GM12878 (cell line): ENCODE measurements at regions not wholly inside any gene's neighbourhood (a gene's known extent, or its start where the extent isn't known, plus 50 kb on each side); places are given as distances from the start of the nearest gene placed in this dataset.

Experiments
- ATAC-seq: fragments of 200-7000 bp; cut with Tn5 transposase; 3 replicates; pipeline ENCODE4 v1.9.1; 2020; ENCODE audit warnings: mild to moderate bottlenecking, moderate library complexity
- BruUV-seq: library from RNA; stranded (reverse); fragments of 400-500 nt; replicated peaks from 2 replicates; lab custom pipeline; 2021; lab: Mats Ljungman, UMichigan
- CTCF ChIA-PET: fragments of 300-600 bp; sonication (Branson Sonifier 250); formaldehyde crosslinking; extraction: SDS; loops from one replicate; lab custom pipeline; 2021; ENCODE audit warnings: inconsistent platforms; lab: Yijun Ruan, JAX
- POLR2A ChIA-PET: fragments of 350-600 bp; formaldehyde crosslinking; extraction: SDS; loops from one replicate; lab custom pipeline; 2021; ENCODE audit warnings: inconsistent platforms; lab: Charles Lee
- RAD21 ChIA-PET: fragments of 300-600 bp; sonication (Branson Sonifier 250); formaldehyde crosslinking; loops from one replicate; lab custom pipeline; 2023; ENCODE audit warnings: antibody characterized with exemption; ENCODE audit not compliant: unreplicated experiment; lab: Charles Lee
- SMC1A ChIA-PET: fragments of 300-600 bp; sonication (Branson Sonifier 250); formaldehyde crosslinking; loops from one replicate; lab custom pipeline; 2023; ENCODE audit not compliant: unreplicated experiment, uncharacterized antibody; lab: Charles Lee
- DNase-seq: peaks from one replicate; pipeline ENCODE4 v3.0.0-alpha.2; 2011; ENCODE audit warnings: low read depth, low spot score
- FAIRE-seq: peaks from 3 replicates; lab custom pipeline; 2011; peaks lifted over from hg19 to GRCh38; lab: Jason Lieb, UNC
- H2AFZ ChIP-seq: 2 replicates; pipeline ENCODE4 v1.6.0; 2011; ENCODE audit warnings: low read depth, low read length, control low read depth; ENCODE audit not compliant: control insufficient read depth
- H3K27ac ChIP-seq: 2 replicates; pipeline ENCODE4 v1.5.1; 2011; ENCODE audit warnings: control low read depth; ENCODE audit not compliant: control insufficient read depth, insufficient read depth
- H3K27me3 ChIP-seq, 2 experiments: replicated peaks in 1 of 2; 2 replicates each; pipeline versions ENCODE4 v1.6.0 to v1.6.1; 2011; ENCODE audit warnings: low read length in 1 of 2; ENCODE audit not compliant: control insufficient read depth in 2 of 2, insufficient read depth in 2 of 2
- H3K36me3 ChIP-seq, 2 experiments: 2 replicates each; pipeline ENCODE4 v1.5.1; 2011; ENCODE audit warnings: low read length in 1 of 2; ENCODE audit not compliant: control insufficient read depth in 2 of 2, insufficient read depth in 2 of 2
- H3K4me1 ChIP-seq: 2 replicates; pipeline ENCODE4 v1.6.1; 2011; ENCODE audit warnings: mild to moderate bottlenecking, low read length, moderate library complexity, mixed read lengths; ENCODE audit not compliant: control insufficient read depth, insufficient read depth
- H3K4me2 ChIP-seq: 2 replicates; pipeline ENCODE4 v1.6.0; 2011; ENCODE audit warnings: control low read depth; ENCODE audit not compliant: control insufficient read depth, insufficient read depth
- H3K4me3 ChIP-seq: fragments of 200-600 bp; sonication (generic); 2 replicates; pipeline ENCODE4 v1.5.1; 2016
- H3K79me2 ChIP-seq: 2 replicates; pipeline ENCODE4 v1.6.0; 2011; ENCODE audit warnings: low read length; ENCODE audit not compliant: control insufficient read depth, insufficient read depth
- H3K9ac ChIP-seq: 2 replicates; pipeline ENCODE4 v1.8.0; 2011; ENCODE audit warnings: low read length, control low read depth, mixed read lengths; ENCODE audit not compliant: control insufficient read depth, insufficient read depth
- H3K9me3 ChIP-seq: replicated peaks from 3 replicates; pipeline ENCODE4 v1.5.1; 2011; ENCODE audit warnings: mild to moderate bottlenecking, low read length; ENCODE audit not compliant: control insufficient read depth, insufficient read depth
- H4K20me1 ChIP-seq: 2 replicates; pipeline ENCODE4 v1.6.0; 2011; ENCODE audit not compliant: control insufficient read depth, insufficient read depth
- BMI1 ChIP-seq: fragments of 450-650 bp; IDR thresholded peaks from 2 replicates; pipeline ENCODE4 v1.6.1; 2016; ENCODE audit warnings: mild to moderate bottlenecking, moderate library complexity, borderline replicate concordance
- CTCF ChIP-seq, 3 experiments: IDR thresholded peaks in 2 of 3; conservative IDR thresholded peaks in 1 of 3; 2 replicates each; pipeline ENCODE4 v1.5.1; 2011; ENCODE audit warnings: low read depth in 3 of 3, low read length in 3 of 3, mild to moderate bottlenecking in 3 of 3, control low read depth in 2 of 3, moderate library complexity in 2 of 3, inconsistent platforms in 1 of 3, mixed read lengths in 1 of 3; ENCODE audit not compliant: control insufficient read depth in 2 of 3, insufficient read depth in 1 of 3; ENCODE audit errors: extremely low read depth in 1 of 3
- ETV6 ChIP-seq, 2 experiments: fragments of 450-650 bp in 1 of 2; IDR thresholded peaks in 1 of 2; conservative IDR thresholded peaks in 1 of 2; 2 replicates each; pipeline ENCODE4 v1.6.1; 2014; ENCODE audit warnings: antibody characterized with exemption in 1 of 2, borderline replicate concordance in 1 of 2, low read depth in 1 of 2, mild to moderate bottlenecking in 1 of 2, moderate library complexity in 1 of 2
- HDAC2 ChIP-seq: fragments of 200-600 bp; sonication (generic); IDR thresholded peaks from 2 replicates; pipeline ENCODE4 v1.6.1; 2017
- JUND ChIP-seq: IDR thresholded peaks from 2 replicates; pipeline ENCODE4 v1.6.1; 2012; ENCODE audit warnings: low read depth, mild to moderate bottlenecking, low read length, improper control_type of control experiment, moderate library complexity
- NRF1 ChIP-seq: conservative IDR thresholded peaks from 2 replicates; pipeline ENCODE4 v1.6.1; 2011; ENCODE audit warnings: mild to moderate bottlenecking, low read depth, low read length, improper control_type of control experiment
- TAF1 ChIP-seq: IDR thresholded peaks from 2 replicates; pipeline ENCODE4 v1.6.1; 2011; ENCODE audit warnings: mild to moderate bottlenecking, low read depth, low read length, borderline replicate concordance
- WGBS: methylation state at CpG from one replicate; pipeline ENCODE4 v1.1.6; 2016; ENCODE audit warnings: low lambda C conversion rate; ENCODE audit not compliant: insufficient replicate concordance, insufficient coverage; ENCODE audit errors: missing lambda C conversion rate; 5-methylcytosine and 5-hydroxymethylcytosine counted together
- in situ Hi-C: fragments of 300-500 bp; cut with MboI; formaldehyde crosslinking; loops from 9 replicates; pipeline ENCODE4 v1.14.3; 2018; ENCODE audit warnings: mixed read lengths
- intact Hi-C: fragments of 100-400 bp; cut with micrococcal nuclease; formaldehyde crosslinking; loops from one replicate; pipeline ENCODE4 v1.14.2; 2022; ENCODE audit not compliant: unreplicated experiment

- Histone ChIP-seq H2AFZ (no peak overlapping the region), H3K4me3 (no peak overlapping the region), H3K4me1 (no peaks in the 10 kb centered on the region), H4K20me1 (no peaks in the 10 kb centered on the region), H3K36me3 (no peaks in the 10 kb centered on the region), H3K9ac (no peak overlapping the region), H3K4me2 (no peak overlapping the region), H3K9me3 (no peaks in the 10 kb centered on the region), H3K27me3 (no peaks in the 10 kb centered on the region), H3K79me2 (no peaks in the 10 kb centered on the region)
- no TSS peak for BruUV-seq
- RAD21 ChIA-PET = no interaction called here
- FAIRE-seq (no peak), ATAC-seq (no peak), DNase-seq (no peak)
- POLR2A ChIA-PET = no interaction called here
- SMC1A ChIA-PET = interaction anchor here (0.7 kb wide), 1 partner anchor 1170 kb away, joined by 3 read pairs; no protein-coding TSS in a partner anchor
- CTCF ChIA-PET = no interaction called here
- 71% methylated on average over 1 of the region's 1 CpG for WGBS
- no peak for TF ChIP-seq NRF1
- TF ChIP-seq CTCF (IDR thresholded peaks at IDR 0.05 in 2 of 3, conservative IDR thresholded peaks at IDR 0.05 in 1 of 3; ENCODE audit: control insufficient read depth in 2 of 3, extremely low read depth in 1 of 3, insufficient read depth in 1 of 3, low read depth in 3 of 3, low read length in 3 of 3) = no peak
- TF ChIP-seq BMI1 = no peak
- TF ChIP-seq ETV6 (conservative IDR thresholded peaks at IDR 0.05 in 1 of 2, IDR thresholded peaks at IDR 0.05 in 1 of 2; ENCODE audit: borderline replicate concordance in 1 of 2, low read depth in 1 of 2) = no peak
- no peak for TF ChIP-seq JUND
- TF ChIP-seq TAF1 = no peak
- no peak for TF ChIP-seq HDAC2
- TF ChIP-seq, all 136 proteins: peak for 0
- H3K27ac ChIP-seq = no peak overlapping the region
- intact Hi-C loops = no loop called here
- in situ Hi-C loops = no loop called here
Observed at GRCh38 chr1:80413969-80414368, 1386.8 kb upstream of the ADGRL2 start.
